ENCODE measurements at regions not wholly inside any gene's neighbourhood (a gene's known extent, or its start where the extent isn't known, plus 50 kb on each side); places are given as distances from the start of the nearest gene placed in this dataset.

DNA sequence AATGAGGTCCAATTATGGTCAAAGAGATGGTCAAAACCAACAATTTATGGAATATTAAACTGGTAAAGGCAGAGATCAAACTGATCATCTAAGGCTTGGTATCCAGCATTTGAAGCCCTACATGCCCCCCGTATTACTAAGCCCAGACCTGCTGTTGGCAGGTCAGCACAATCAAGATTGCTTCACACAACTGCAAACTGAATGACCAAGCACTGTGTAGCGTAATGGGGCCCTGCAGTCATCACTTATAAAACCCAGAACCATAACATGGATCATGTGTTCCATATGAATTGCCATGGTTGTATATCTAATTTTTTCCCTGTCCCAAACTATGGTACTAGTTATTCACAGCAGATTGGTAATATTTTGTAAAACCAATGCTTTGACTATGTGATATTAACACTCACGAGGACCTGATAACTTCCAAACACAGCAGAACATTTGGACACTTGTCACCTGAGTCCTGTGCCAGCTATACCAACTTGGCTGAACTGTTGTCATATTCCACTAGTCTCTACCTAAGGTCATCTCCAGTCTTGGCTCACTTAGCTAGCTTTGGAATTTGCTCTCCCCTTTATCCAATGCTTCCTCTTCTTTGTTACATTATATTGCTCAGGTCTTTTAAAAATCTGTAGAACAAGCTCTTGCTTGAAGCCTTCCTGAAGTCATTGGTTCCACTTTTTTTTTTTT, 81.7 kb upstream of the HMHB1 start:
- H3K9me3 ChIP-seq: peaks cover 0 to 2% (median under 1%) of the 10 kb centered on the region in 4 donors
- no peaks in the 10 kb centered on the region for H3K27me3 ChIP-seq
- H3K36me3 ChIP-seq: no peaks in the 10 kb centered on the region
- 88 to 95% (median 89%) methylated on average over 3 of the region's 3 CpGs for WGBS, 5 donors
- DNase-seq: no peak
- no peak for TF ChIP-seq POLR2AphosphoS5 (IDR thresholded peaks at IDR 0.05)
- TF ChIP-seq POLR2A (IDR thresholded peaks at IDR 0.05): no peak
- TF ChIP-seq EP300 (IDR thresholded peaks at IDR 0.05): no peak
- TF ChIP-seq, protein P1, sequence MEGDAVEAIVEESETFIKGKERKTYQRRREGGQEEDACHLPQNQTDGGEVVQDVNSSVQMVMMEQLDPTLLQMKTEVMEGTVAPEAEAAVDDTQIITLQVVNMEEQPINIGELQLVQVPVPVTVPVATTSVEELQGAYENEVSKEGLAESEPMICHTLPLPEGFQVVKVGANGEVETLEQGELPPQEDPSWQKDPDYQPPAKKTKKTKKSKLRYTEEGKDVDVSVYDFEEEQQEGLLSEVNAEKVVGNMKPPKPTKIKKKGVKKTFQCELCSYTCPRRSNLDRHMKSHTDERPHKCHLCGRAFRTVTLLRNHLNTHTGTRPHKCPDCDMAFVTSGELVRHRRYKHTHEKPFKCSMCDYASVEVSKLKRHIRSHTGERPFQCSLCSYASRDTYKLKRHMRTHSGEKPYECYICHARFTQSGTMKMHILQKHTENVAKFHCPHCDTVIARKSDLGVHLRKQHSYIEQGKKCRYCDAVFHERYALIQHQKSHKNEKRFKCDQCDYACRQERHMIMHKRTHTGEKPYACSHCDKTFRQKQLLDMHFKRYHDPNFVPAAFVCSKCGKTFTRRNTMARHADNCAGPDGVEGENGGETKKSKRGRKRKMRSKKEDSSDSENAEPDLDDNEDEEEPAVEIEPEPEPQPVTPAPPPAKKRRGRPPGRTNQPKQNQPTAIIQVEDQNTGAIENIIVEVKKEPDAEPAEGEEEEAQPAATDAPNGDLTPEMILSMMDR (IDR thresholded peaks at IDR 0.05): no peak
- intact Hi-C loops (cut with DNase I; ENCODE audit: low total_unique reads): no loop called here
- H3K4me1 ChIP-seq: no peaks in the 10 kb centered on the region
- no peak overlapping the region for H3K27ac ChIP-seq
- H3K4me3 ChIP-seq: no peak overlapping the region

- Histone ChIP-seq H3K36me3 (no peaks in the 10 kb centered on the region), H3K27me3 (no peaks in the 10 kb centered on the region), H3K9me3 (peaks cover 0 to 10% (median 5%) of the 10 kb centered on the region in 4 donors), H3K27ac (no peak overlapping the region), H3K4me1 (no peaks in the 10 kb centered on the region), H3K4me3 (no peak overlapping the region)
- no peak for DNase-seq
- intact Hi-C loops (cut with DNase I; ENCODE audit: low total_unique reads): no loop called here
- TF ChIP-seq, protein P1 (IDR thresholded peaks at IDR 0.05): no peak
- TF ChIP-seq POLR2AphosphoS5 (IDR thresholded peaks at IDR 0.05) (no peak), POLR2A (IDR thresholded peaks at IDR 0.05) (no peak), EP300 (IDR thresholded peaks at IDR 0.05) (no peak)
- 81 to 91% (median 84%) methylated on average over 1 of the region's 1 CpG for WGBS, 5 donors
Observed at GRCh38 chr5:143729334-143729946, 82.5 kb upstream of the HMHB1 start.

DNA sequence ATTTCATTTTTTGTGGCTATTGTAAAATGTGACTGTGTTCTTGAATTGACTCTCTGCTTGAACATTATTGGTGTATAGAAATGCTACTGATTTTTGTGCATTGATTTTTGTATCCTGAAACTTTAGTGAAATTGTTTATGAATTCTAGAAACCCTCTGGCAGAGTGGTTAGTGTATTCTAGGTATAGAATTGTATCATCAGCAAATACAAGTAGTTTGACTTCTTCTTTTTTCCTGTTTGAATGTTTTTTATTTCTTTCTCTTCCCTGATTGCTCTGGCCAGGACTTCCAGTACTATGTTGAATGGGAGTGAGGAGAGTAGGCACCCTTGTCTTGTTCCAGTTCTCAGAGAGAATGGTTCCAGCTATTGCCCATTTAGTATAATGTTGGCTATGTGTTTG, 88.8 kb upstream of the HMHB1 start:
- H3K36me3 ChIP-seq: no peaks in the 10 kb centered on the region
- TF ChIP-seq, protein P1 (IDR thresholded peaks at IDR 0.05): no peak
- TF ChIP-seq POLR2A (IDR thresholded peaks at IDR 0.05) (no peak), EP300 (IDR thresholded peaks at IDR 0.05) (no peak), POLR2AphosphoS5 (IDR thresholded peaks at IDR 0.05) (no peak)
- H3K4me1 ChIP-seq: no peaks in the 10 kb centered on the region

GRCh38 chr5:143721925-143722324, 90.0 kb upstream of the HMHB1 start:
- no peaks in the 10 kb centered on the region for H3K27me3 ChIP-seq
- H3K27ac ChIP-seq: no peak overlapping the region
- DNase-seq: no peak
- no peak overlapping the region for H3K4me3 ChIP-seq
- TF ChIP-seq POLR2A (IDR thresholded peaks at IDR 0.05): no peak
- no peak for TF ChIP-seq POLR2AphosphoS5 (IDR thresholded peaks at IDR 0.05)
- TF ChIP-seq, protein P1 (IDR thresholded peaks at IDR 0.05): no peak
- no peak for TF ChIP-seq EP300 (IDR thresholded peaks at IDR 0.05)
- intact Hi-C loops (cut with DNase I; ENCODE audit: low total_unique reads): no loop called here
- H3K36me3 ChIP-seq: no peaks in the 10 kb centered on the region
- peaks cover 0 to 17% (median 6%) of the 10 kb centered on the region in 4 donors for H3K9me3 ChIP-seq
- H3K4me1 ChIP-seq: no peaks in the 10 kb centered on the region

More for the DNA sequence above, 88.8 kb upstream of the HMHB1 start:
- Histone ChIP-seq H3K9me3 (peaks cover 0 to 17% (median 6%) of the 10 kb centered on the region in 4 donors), H3K27me3 (no peaks in the 10 kb centered on the region), H3K27ac (no peak overlapping the region), H3K4me3 (no peak overlapping the region)
- no peak for DNase-seq
- intact Hi-C loops (cut with DNase I; ENCODE audit: low total_unique reads): no loop called here
